ENCODE measurements at regions not wholly inside any gene's neighbourhood (a gene's known extent, or its start where the extent isn't known, plus 50 kb on each side); places are given as distances from the start of the nearest gene placed in this dataset.

GRCh38 chr10:9228771-9229170, 1174.3 kb downstream of the GATA3 start:
- TF ChIP-seq FOS (IDR thresholded peaks at IDR 0.05; ENCODE audit: borderline replicate concordance, insufficient read depth, low read length) (no peak), JUN (IDR thresholded peaks at IDR 0.05; ENCODE audit: borderline replicate concordance, insufficient read depth, insufficient read length, low read depth) (no peak), MYC (IDR thresholded peaks at IDR 0.05; ENCODE audit: low read depth, low read length) (no peak), POLR2A (IDR thresholded peaks at IDR 0.05; ENCODE audit: low read depth, low read length) (no peak), POLR2AphosphoS5 (IDR thresholded peaks at IDR 0.05; ENCODE audit: insufficient read depth, low read depth, low read length) (no peak), EZH2 (IDR thresholded peaks at IDR 0.05; ENCODE audit: borderline replicate concordance, low read depth, low read length, severe bottlenecking) (no peak), MAX (IDR thresholded peaks at IDR 0.05; ENCODE audit: insufficient read depth, insufficient read length) (no peak), CTCF (IDR thresholded peaks at IDR 0.05; ENCODE audit: extremely low read depth in 1 of 2, insufficient read depth in 1 of 2, low read depth in 1 of 2, low read length in 2 of 2) (no peak), GATA2 (IDR thresholded peaks at IDR 0.05; ENCODE audit: insufficient read depth, insufficient read length, low read depth, low read length) (no peak)
- no peak overlapping the region for H3K9ac ChIP-seq (replicated peaks; ENCODE audit: extremely low read depth, insufficient read depth, low read length)
- no peaks in the 10 kb centered on the region for H3K79me2 ChIP-seq (ENCODE audit: control insufficient read depth, insufficient read depth, low read length)
- no peak overlapping the region for H3K4me3 ChIP-seq (replicated peaks in 1 of 3; ENCODE audit: insufficient read depth in 1 of 3, low read depth in 1 of 3, low read length in 3 of 3)
- no peak overlapping the region for H3K27ac ChIP-seq (ENCODE audit: insufficient read depth, low read depth, low read length)
- no peaks in the 10 kb centered on the region for H3K4me1 ChIP-seq (ENCODE audit: control insufficient read depth, extremely low read depth, insufficient read depth, low read length)
- dilution Hi-C loops (cut with MboI; ENCODE audit: extremely low pct_ligation_motif_present, low sequenced_read_pairs), result no loop called here
- no peak overlapping the region for H2AFZ ChIP-seq (ENCODE audit: low read depth, low read length)
- CTCF ChIA-PET, result no interaction called here
- no peak overlapping the region for H3K4me2 ChIP-seq (ENCODE audit: insufficient read depth, low read length)
- H3K9me1 ChIP-seq (replicated peaks; ENCODE audit: control insufficient read depth, extremely low read depth, insufficient read depth, low read length), result no peaks in the 10 kb centered on the region
- intact Hi-C loops (cut with micrococcal nuclease), result no loop called here
- no peaks in the 10 kb centered on the region for H3K9me3 ChIP-seq (replicated peaks; ENCODE audit: control insufficient read depth, insufficient read depth, low read length)
- no peaks in the 10 kb centered on the region for H3K36me3 ChIP-seq (ENCODE audit: control insufficient read depth in 2 of 2, extremely low read depth in 1 of 2, insufficient read depth in 2 of 2, low read length in 2 of 2)
- peaks cover 0 to 4% of the 10 kb centered on the region in 2 experiments for H3K27me3 ChIP-seq (ENCODE audit: control insufficient read depth in 2 of 2, insufficient read depth in 2 of 2, low read length in 2 of 2)
- DNase-seq (ENCODE audit: low read depth, low spot score) (no peak), FAIRE-seq (no peak)
- no TSS peak for BruUV-seq (replicated peaks)
- POLR2A ChIA-PET, result no interaction called here
- H4K20me1 ChIP-seq (replicated peaks; ENCODE audit: control insufficient read depth, extremely low read depth, insufficient read depth, low read length), result no peaks in the 10 kb centered on the region

All from endothelial cell of umbilical vein (primary cell).